ENCODE measurements at regions not wholly inside any gene's neighbourhood (a gene's known extent, or its start where the extent isn't known, plus 50 kb on each side); places are given as distances from the start of the nearest gene placed in this dataset.

- TF ChIP-seq HDGF (IDR thresholded peaks at IDR 0.05; ENCODE audit: borderline replicate concordance), result no peak
- no peak for TF ChIP-seq SUZ12 (IDR thresholded peaks at IDR 0.05)
- no peak for TF ChIP-seq ZNF384 (IDR thresholded peaks at IDR 0.05)
- TF ChIP-seq SP1 (IDR thresholded peaks at IDR 0.05), result no peak
- TF ChIP-seq CTBP1 (IDR thresholded peaks at IDR 0.05; ENCODE audit: borderline replicate concordance), result no peak
- no peak for TF ChIP-seq FOXM1 (IDR thresholded peaks at IDR 0.05; ENCODE audit: borderline replicate concordance)
- TF ChIP-seq BHLHE40 (IDR thresholded peaks at IDR 0.05; ENCODE audit: borderline replicate concordance), result no peak
- no peak for TF ChIP-seq TARDBP (IDR thresholded peaks at IDR 0.05)
- TF ChIP-seq FOXA1 (IDR thresholded peaks at IDR 0.05), result no peak
- TF ChIP-seq FOXK2 (IDR thresholded peaks at IDR 0.05), result no peak
Observed at GRCh38 chr7:19852192-19852591, 78.8 kb upstream of the TMEM196 start.

Measured in HEK293T (cell line).